ENCODE measurements at regions not wholly inside any gene's neighbourhood (a gene's known extent, or its start where the extent isn't known, plus 50 kb on each side); places are given as distances from the start of the nearest gene placed in this dataset.

DNA sequence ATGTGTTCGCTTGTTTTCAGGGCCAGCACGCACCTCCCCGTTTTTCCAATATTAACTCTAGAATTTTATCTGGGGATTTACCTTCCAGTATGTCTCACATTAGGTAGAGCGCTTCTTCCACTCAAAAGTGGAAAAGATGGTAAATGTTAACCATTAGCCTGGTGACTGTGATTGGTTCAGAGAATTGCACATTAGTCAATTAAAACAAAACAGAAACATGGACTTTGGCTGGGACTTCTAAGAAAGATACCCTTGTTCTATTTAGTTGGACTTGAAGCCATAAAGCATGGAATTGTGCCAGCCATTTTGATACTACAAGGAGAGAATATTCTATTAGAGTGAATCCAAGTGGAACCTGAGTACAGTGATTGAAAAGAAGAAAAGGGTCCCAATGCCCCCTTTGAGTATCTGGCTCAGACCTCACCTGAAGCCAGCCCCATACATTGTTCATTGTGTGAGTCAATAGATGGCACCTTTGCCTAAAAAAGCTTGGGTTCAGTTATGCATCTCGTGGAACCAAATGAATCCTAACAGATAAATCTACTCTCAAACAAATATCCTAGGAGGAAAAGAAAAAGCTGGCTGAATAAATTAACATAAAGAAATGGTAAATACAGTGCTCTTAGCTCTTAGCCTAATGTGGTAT, 354.3 kb downstream of the IRS1 start:
- ChIA-PET CTCF (no interaction called here), POLR2A (interaction anchor here (0.5 kb wide), 1 partner anchor 50 kb away, joined by 4 read pairs; no protein-coding TSS in a partner anchor)
- intact Hi-C loops (cut with micrococcal nuclease; ENCODE audit: unreplicated experiment) (no loop called here), in situ Hi-C loops (cut with HindIII; ENCODE audit: low pct_unique_long_range_greater_than_20kb, low sequenced_read_pairs) (no loop called here)
- no TSS peak for BruUV-seq (replicated peaks)
- TF ChIP-seq POLR2AphosphoS5 (IDR thresholded peaks at IDR 0.05; ENCODE audit: low read depth, low read length) (no peak), TCF7L2 (IDR thresholded peaks at IDR 0.05; ENCODE audit: low read depth, low read length) (no peak), SIN3A (IDR thresholded peaks at IDR 0.05; ENCODE audit: borderline replicate concordance, insufficient read depth, low read depth, low read length) (no peak)
- TF ChIP-seq, protein P1, sequence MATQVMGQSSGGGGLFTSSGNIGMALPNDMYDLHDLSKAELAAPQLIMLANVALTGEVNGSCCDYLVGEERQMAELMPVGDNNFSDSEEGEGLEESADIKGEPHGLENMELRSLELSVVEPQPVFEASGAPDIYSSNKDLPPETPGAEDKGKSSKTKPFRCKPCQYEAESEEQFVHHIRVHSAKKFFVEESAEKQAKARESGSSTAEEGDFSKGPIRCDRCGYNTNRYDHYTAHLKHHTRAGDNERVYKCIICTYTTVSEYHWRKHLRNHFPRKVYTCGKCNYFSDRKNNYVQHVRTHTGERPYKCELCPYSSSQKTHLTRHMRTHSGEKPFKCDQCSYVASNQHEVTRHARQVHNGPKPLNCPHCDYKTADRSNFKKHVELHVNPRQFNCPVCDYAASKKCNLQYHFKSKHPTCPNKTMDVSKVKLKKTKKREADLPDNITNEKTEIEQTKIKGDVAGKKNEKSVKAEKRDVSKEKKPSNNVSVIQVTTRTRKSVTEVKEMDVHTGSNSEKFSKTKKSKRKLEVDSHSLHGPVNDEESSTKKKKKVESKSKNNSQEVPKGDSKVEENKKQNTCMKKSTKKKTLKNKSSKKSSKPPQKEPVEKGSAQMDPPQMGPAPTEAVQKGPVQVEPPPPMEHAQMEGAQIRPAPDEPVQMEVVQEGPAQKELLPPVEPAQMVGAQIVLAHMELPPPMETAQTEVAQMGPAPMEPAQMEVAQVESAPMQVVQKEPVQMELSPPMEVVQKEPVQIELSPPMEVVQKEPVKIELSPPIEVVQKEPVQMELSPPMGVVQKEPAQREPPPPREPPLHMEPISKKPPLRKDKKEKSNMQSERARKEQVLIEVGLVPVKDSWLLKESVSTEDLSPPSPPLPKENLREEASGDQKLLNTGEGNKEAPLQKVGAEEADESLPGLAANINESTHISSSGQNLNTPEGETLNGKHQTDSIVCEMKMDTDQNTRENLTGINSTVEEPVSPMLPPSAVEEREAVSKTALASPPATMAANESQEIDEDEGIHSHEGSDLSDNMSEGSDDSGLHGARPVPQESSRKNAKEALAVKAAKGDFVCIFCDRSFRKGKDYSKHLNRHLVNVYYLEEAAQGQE (IDR thresholded peaks at IDR 0.05; ENCODE audit: insufficient read depth in 1 of 2, low read depth in 2 of 2, low read length in 1 of 2), result no peak
- TF ChIP-seq, protein P2, sequence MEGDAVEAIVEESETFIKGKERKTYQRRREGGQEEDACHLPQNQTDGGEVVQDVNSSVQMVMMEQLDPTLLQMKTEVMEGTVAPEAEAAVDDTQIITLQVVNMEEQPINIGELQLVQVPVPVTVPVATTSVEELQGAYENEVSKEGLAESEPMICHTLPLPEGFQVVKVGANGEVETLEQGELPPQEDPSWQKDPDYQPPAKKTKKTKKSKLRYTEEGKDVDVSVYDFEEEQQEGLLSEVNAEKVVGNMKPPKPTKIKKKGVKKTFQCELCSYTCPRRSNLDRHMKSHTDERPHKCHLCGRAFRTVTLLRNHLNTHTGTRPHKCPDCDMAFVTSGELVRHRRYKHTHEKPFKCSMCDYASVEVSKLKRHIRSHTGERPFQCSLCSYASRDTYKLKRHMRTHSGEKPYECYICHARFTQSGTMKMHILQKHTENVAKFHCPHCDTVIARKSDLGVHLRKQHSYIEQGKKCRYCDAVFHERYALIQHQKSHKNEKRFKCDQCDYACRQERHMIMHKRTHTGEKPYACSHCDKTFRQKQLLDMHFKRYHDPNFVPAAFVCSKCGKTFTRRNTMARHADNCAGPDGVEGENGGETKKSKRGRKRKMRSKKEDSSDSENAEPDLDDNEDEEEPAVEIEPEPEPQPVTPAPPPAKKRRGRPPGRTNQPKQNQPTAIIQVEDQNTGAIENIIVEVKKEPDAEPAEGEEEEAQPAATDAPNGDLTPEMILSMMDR (IDR thresholded peaks at IDR 0.05), result no peak
- ATAC-seq (no peak), DNase-seq (ENCODE audit: low read depth, low spot score) (no peak)
- H3K4me1 ChIP-seq (ENCODE audit: control insufficient read depth, insufficient read depth, low read length), result no peaks in the 10 kb centered on the region
- no peak overlapping the region for H3K27ac ChIP-seq (ENCODE audit: low read length)
- no peak overlapping the region for H3K4me3 ChIP-seq (ENCODE audit: low read depth in 2 of 2, low read length in 2 of 2)
- H3K36me3 ChIP-seq (ENCODE audit: control insufficient read depth, insufficient read depth, low read length), result no peaks in the 10 kb centered on the region
- peaks cover 6% of the 10 kb centered on the region; the same call in 1 of the 2 replicates for H3K9me3 ChIP-seq (ENCODE audit: control insufficient read depth, insufficient read depth, low read depth, low read length)
- H3K27me3 ChIP-seq (ENCODE audit: control insufficient read depth, insufficient read depth, low read length), result no peaks in the 10 kb centered on the region

DNA sequence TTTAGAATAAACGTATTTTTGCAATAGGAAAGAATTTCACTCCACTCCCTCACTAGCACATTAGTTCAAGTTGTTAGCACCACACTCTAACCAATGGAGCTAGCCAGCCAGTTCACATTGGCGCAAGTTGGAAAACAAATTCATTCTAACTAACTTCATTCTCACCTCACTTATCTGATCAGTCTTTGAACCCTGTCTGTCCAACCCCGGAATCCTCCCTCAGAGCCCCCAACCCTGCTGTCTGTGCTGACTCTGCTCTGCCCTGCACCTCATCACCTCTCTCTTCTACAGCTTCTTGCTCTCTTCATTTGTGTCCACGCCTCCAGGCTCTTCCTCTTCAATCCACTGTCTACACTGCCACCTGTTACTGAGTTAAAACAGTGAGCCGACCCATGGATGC, 356.5 kb downstream of the IRS1 start:
- no peak for DNase-seq (ENCODE audit: low read depth, low spot score)
- no peaks in the 10 kb centered on the region for H3K4me1 ChIP-seq (ENCODE audit: control insufficient read depth, insufficient read depth, low read length)
- in situ Hi-C loops (cut with HindIII; ENCODE audit: low pct_unique_long_range_greater_than_20kb, low sequenced_read_pairs) (no loop called here), intact Hi-C loops (cut with micrococcal nuclease; ENCODE audit: unreplicated experiment) (no loop called here)
- no peak overlapping the region for H3K4me3 ChIP-seq (ENCODE audit: low read depth in 2 of 2, low read length in 2 of 2)
- H3K36me3 ChIP-seq (ENCODE audit: control insufficient read depth, insufficient read depth, low read length), result no peaks in the 10 kb centered on the region
- H3K27ac ChIP-seq (ENCODE audit: low read length), result no peak overlapping the region
- ATAC-seq, result no peak
- no peak for TF ChIP-seq TCF7L2 (IDR thresholded peaks at IDR 0.05; ENCODE audit: low read depth, low read length)
- TF ChIP-seq, protein P1 (IDR thresholded peaks at IDR 0.05; ENCODE audit: insufficient read depth in 1 of 2, low read depth in 2 of 2, low read length in 1 of 2), result no peak
- TF ChIP-seq POLR2AphosphoS5 (IDR thresholded peaks at IDR 0.05; ENCODE audit: low read depth, low read length), result no peak
- TF ChIP-seq, protein P2 (IDR thresholded peaks at IDR 0.05), result no peak
- TF ChIP-seq SIN3A (IDR thresholded peaks at IDR 0.05; ENCODE audit: borderline replicate concordance, insufficient read depth, low read depth, low read length), result no peak
- BruUV-seq (replicated peaks), result no TSS peak
- ChIA-PET CTCF (no interaction called here), POLR2A (no interaction called here)
- no peaks in the 10 kb centered on the region for H3K9me3 ChIP-seq (ENCODE audit: control insufficient read depth, insufficient read depth, low read depth, low read length)
- no peaks in the 10 kb centered on the region for H3K27me3 ChIP-seq (ENCODE audit: control insufficient read depth, insufficient read depth, low read length)

Data from Panc1 (cell line).